NCI-H82 treated with DMSO at 0.1 percent for 48 hours (cell line): ENCODE measurements at regions not wholly inside any gene's neighbourhood (a gene's known extent, or its start where the extent isn't known, plus 50 kb on each side); places are given as distances from the start of the nearest gene placed in this dataset.
A peak's percentile ranks its signal among the peaks of the same experiment; 100 is the strongest.

ENCODE experiments used
- DNase-seq: peaks from one replicate; lab custom pipeline; 2025; ENCODE audit not compliant: unreplicated experiment; lab: John Stamatoyannopoulos, UW

- DNase-seq, result peak; percentile 37
Measured at GRCh38 chr1:118739501-118739900, 248.6 kb downstream of the TBX15 start.

- DNase-seq, result no peak
Measured at GRCh38 chr1:118736322-118736721, 251.8 kb downstream of the TBX15 start.

- DNase-seq, result no peak
Measured at GRCh38 chr1:118717893-118718292, 270.2 kb downstream of the TBX15 start.

- DNase-seq, result no peak
Measured at GRCh38 chr1:118716775-118717174, 271.4 kb downstream of the TBX15 start.

- DNase-seq, result no peak
Measured at GRCh38 chr1:118711356-118711755, 276.8 kb downstream of the TBX15 start.

- DNase-seq, result no peak
Measured at GRCh38 chr1:118698911-118699310, 289.2 kb downstream of the TBX15 start.

GRCh38 chr1:118692143-118692542 lies 296.0 kb downstream of the TBX15 start:
- no peak for DNase-seq

GRCh38 chr1:118688891-118689290 lies 299.3 kb downstream of the TBX15 start:
- DNase-seq, result no peak

- DNase-seq, result no peak
Measured at GRCh38 chr1:118661769-118662320, 326.3 kb downstream of the TBX15 start.

GRCh38 chr1:118660769-118661168 lies 327.4 kb downstream of the TBX15 start:
- DNase-seq, result no peak

- no peak for DNase-seq
Measured at GRCh38 chr1:118659646-118660045, 328.5 kb downstream of the TBX15 start.

GRCh38 chr1:118650107-118650807 lies 337.9 kb downstream of the TBX15 start:
- no peak for DNase-seq

- no peak for DNase-seq
Measured at GRCh38 chr1:118649369-118650106, 338.6 kb downstream of the TBX15 start.

- DNase-seq, result no peak
Measured at GRCh38 chr1:118636004-118636403, 352.1 kb downstream of the TBX15 start.

- DNase-seq, result no peak
Measured at GRCh38 chr1:118627435-118627834, 360.7 kb downstream of the TBX15 start.

- no peak for DNase-seq
Measured at GRCh38 chr1:118621839-118622238, 366.3 kb downstream of the TBX15 start.

- DNase-seq, result no peak
Measured at GRCh38 chr1:118618618-118619340, 369.4 kb downstream of the TBX15 start.

- DNase-seq, result no peak
Measured at GRCh38 chr1:118617916-118618315, 370.2 kb downstream of the TBX15 start.

- no peak for DNase-seq
Measured at GRCh38 chr1:118615066-118615465, 373.1 kb downstream of the TBX15 start.

- DNase-seq, result peak; percentile 20
Measured at GRCh38 chr1:118589238-118589846, 398.8 kb downstream of the TBX15 start.

GRCh38 chr1:118588566-118588965 lies 399.6 kb downstream of the TBX15 start:
- no peak for DNase-seq
